Keratinocyte (primary cell): ENCODE measurements at regions not wholly inside any gene's neighbourhood (a gene's known extent, or its start where the extent isn't known, plus 50 kb on each side); places are given as distances from the start of the nearest gene placed in this dataset.

Experiments
- DNase-seq: peaks from one replicate; pipeline ENCODE4 v3.0.0-alpha.2; 2011; ENCODE audit warnings: low read depth, missing footprints, low spot score
- FAIRE-seq: peaks from 2 replicates; lab custom pipeline; 2011; peaks lifted over from hg19 to GRCh38; lab: Jason Lieb, UNC
- H2AFZ ChIP-seq: 2 replicates; pipeline ENCODE4 v1.6.0; 2012; ENCODE audit warnings: low read length, control low read depth, inconsistent platforms; ENCODE audit not compliant: control insufficient read depth
- H3K27ac ChIP-seq: 2 replicates; pipeline ENCODE4 v1.5.1; 2011; ENCODE audit warnings: low read length; ENCODE audit not compliant: control insufficient read depth, insufficient read depth
- H3K27me3 ChIP-seq: 3 replicates; pipeline ENCODE4 v1.6.0; 2011; ENCODE audit warnings: low read length; ENCODE audit not compliant: control insufficient read depth, insufficient read depth; ENCODE audit errors: extremely low read depth
- H3K36me3 ChIP-seq, 2 experiments: 2 replicates in 1 of 2; 3 replicates in 1 of 2; pipeline ENCODE4 v1.5.1; 2011; ENCODE audit warnings: low read length in 2 of 2, mild to moderate bottlenecking in 1 of 2; ENCODE audit not compliant: control insufficient read depth in 2 of 2, insufficient read depth in 2 of 2; ENCODE audit errors: extremely low read depth in 1 of 2
- H3K4me1 ChIP-seq: 3 replicates; pipeline ENCODE4 v1.5.1; 2011; ENCODE audit warnings: low read length; ENCODE audit not compliant: control insufficient read depth, insufficient read depth; ENCODE audit errors: extremely low read depth
- H3K4me2 ChIP-seq: 3 replicates; pipeline ENCODE4 v1.6.0; 2011; ENCODE audit warnings: low read depth, low read length; ENCODE audit not compliant: control insufficient read depth, insufficient read depth; ENCODE audit errors: extremely low read depth
- H3K4me3 ChIP-seq, 3 experiments: fragments of 200-600 bp in 1 of 3; sonication (generic) in 1 of 3; 2 replicates in 2 of 3; 3 replicates in 1 of 3; pipeline ENCODE4 v1.5.1; 2011 to 2016; ENCODE audit warnings: low read length in 3 of 3, mild to moderate bottlenecking in 3 of 3, control low read depth in 2 of 3, inconsistent platforms in 1 of 3, low read depth in 1 of 3, mixed read lengths in 1 of 3, mixed run types in 1 of 3, moderate library complexity in 1 of 3; ENCODE audit not compliant: control insufficient read depth in 2 of 3, insufficient read depth in 2 of 3; ENCODE audit errors: extremely low read depth in 1 of 3
- H3K79me2 ChIP-seq: 2 replicates; pipeline ENCODE4 v1.6.0; 2012; ENCODE audit warnings: low read length; ENCODE audit not compliant: control insufficient read depth, insufficient read depth
- H3K9ac ChIP-seq: 3 replicates; pipeline ENCODE4 v1.6.0; 2011; ENCODE audit warnings: low read length; ENCODE audit not compliant: control insufficient read depth, insufficient read depth; ENCODE audit errors: extremely low read depth
- H3K9me1 ChIP-seq: 3 replicates; pipeline ENCODE4 v1.6.0; 2011; ENCODE audit warnings: low read length; ENCODE audit not compliant: control insufficient read depth, insufficient read depth; ENCODE audit errors: extremely low read depth
- H3K9me3 ChIP-seq: 2 replicates; pipeline ENCODE4 v1.5.1; 2012; ENCODE audit warnings: low read depth, low read length; ENCODE audit not compliant: control insufficient read depth
- H4K20me1 ChIP-seq: 3 replicates; pipeline ENCODE4 v1.6.0; 2011; ENCODE audit warnings: low read length; ENCODE audit not compliant: control insufficient read depth, insufficient read depth; ENCODE audit errors: extremely low read depth
- EZH2 ChIP-seq: IDR thresholded peaks from one replicate; pipeline ENCODE4 v1.6.1; 2012; ENCODE audit warnings: inconsistent platforms, mild to moderate bottlenecking, low read length, moderate library complexity
- dilution Hi-C: fragments of 300-500 bp; cut with MboI; formaldehyde crosslinking; loops from one replicate; pipeline ENCODE4 v1.7.0; 2020; ENCODE audit warnings: low sequenced_read_pairs; ENCODE audit not compliant: extremely low pct_ligation_motif_present
- TF ChIP-seq, protein P1 (sequence below), 3 experiments: IDR thresholded peaks in 1 of 3; conservative IDR thresholded peaks in 1 of 3; optimal IDR thresholded peaks in 1 of 3; 2 replicates in 2 of 3; 3 replicates in 1 of 3; pipeline versions ENCODE3 to v1.5.1; 2011; ENCODE audit warnings: low read length in 3 of 3, mild to moderate bottlenecking in 3 of 3, moderate library complexity in 2 of 3, control low read depth in 1 of 3, inconsistent platforms in 1 of 3; ENCODE audit not compliant: insufficient read depth in 2 of 3; ENCODE audit errors: extremely low read depth in 1 of 3

DNA sequence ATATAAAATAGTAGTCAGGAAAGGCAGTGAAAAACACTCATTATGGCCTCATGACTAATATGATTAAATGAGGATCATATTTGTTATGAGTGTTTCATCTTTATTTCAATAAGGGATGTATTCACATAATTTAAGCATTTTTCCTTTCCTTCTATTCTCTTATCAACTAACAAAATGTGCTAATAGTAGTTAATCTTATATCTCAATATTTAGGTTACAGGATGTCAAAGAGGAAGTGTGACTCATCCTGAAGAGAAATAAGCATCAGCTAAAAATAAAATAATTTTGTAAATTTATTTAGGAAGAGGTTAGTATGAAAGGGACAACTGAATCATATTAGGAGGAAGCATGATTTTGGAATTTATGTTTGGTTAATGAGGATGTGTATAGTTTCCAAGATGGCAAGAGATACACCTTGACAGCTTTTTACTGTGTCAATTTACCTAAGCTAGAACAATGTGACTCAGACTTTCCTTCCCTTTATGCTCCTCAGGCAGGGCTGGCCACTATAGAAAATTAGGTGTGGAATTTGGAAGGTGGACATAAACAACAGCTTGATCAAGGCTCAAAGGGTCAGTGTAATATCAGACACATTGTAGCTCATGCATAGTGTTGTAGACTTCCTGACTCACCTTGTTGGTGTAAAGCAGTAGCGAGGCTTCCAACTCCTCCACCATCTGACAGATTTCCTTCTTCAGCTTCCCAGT lies 172.7 kb downstream of the SLITRK1 start:
- no peaks in the 10 kb centered on the region for H3K9me3 ChIP-seq
- no peaks in the 10 kb centered on the region for H3K79me2 ChIP-seq
- dilution Hi-C loops: no loop called here
- no peaks in the 10 kb centered on the region for H3K36me3 ChIP-seq
- H2AFZ ChIP-seq: peak overlapping the region; percentile 2
- FAIRE-seq (peak; percentile 68), DNase-seq (peak; percentile 41)
- no peaks in the 10 kb centered on the region for H3K27me3 ChIP-seq
- peaks cover 10% of the 10 kb centered on the region for H3K4me1 ChIP-seq
- H3K4me3 ChIP-seq: no peak overlapping the region
- H3K4me2 ChIP-seq: peak overlapping the region; percentile 39
- peak overlapping the region; percentile 29 for H3K27ac ChIP-seq
- H4K20me1 ChIP-seq: no peaks in the 10 kb centered on the region
- H3K9ac ChIP-seq: no peak overlapping the region
- no peak for TF ChIP-seq EZH2
- TF ChIP-seq, protein P1, sequence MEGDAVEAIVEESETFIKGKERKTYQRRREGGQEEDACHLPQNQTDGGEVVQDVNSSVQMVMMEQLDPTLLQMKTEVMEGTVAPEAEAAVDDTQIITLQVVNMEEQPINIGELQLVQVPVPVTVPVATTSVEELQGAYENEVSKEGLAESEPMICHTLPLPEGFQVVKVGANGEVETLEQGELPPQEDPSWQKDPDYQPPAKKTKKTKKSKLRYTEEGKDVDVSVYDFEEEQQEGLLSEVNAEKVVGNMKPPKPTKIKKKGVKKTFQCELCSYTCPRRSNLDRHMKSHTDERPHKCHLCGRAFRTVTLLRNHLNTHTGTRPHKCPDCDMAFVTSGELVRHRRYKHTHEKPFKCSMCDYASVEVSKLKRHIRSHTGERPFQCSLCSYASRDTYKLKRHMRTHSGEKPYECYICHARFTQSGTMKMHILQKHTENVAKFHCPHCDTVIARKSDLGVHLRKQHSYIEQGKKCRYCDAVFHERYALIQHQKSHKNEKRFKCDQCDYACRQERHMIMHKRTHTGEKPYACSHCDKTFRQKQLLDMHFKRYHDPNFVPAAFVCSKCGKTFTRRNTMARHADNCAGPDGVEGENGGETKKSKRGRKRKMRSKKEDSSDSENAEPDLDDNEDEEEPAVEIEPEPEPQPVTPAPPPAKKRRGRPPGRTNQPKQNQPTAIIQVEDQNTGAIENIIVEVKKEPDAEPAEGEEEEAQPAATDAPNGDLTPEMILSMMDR (optimal IDR thresholded peaks at IDR 0.05 in 1 of 3, IDR thresholded peaks at IDR 0.05 in 1 of 3, conservative IDR thresholded peaks at IDR 0.05 in 1 of 3; ENCODE audit: extremely low read depth in 1 of 3, insufficient read depth in 2 of 3, low read length in 3 of 3): no peak
- H3K9me1 ChIP-seq: no peaks in the 10 kb centered on the region

DNA sequence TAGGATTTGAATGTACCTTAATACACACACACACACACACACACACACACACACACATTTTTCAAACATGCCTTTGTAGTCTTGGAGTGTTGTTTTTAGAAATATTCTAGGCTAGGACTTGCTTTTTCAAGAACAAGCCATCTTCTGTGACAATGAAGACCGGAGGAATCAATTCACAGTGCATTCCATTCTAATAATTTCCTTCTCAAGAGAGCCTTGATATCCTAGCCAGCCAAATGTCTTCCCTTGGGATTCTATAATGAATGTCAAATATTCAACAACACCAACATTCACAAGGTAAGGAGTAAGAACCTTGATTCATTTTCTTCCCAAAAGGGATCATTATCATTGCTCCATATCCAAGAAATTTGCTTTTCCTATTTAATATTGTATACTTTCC lies 180.3 kb downstream of the SLITRK1 start:
- H2AFZ ChIP-seq: no peak overlapping the region
- no peaks in the 10 kb centered on the region for H3K79me2 ChIP-seq
- no peak overlapping the region for H3K4me2 ChIP-seq
- no peak overlapping the region for H3K27ac ChIP-seq
- no peaks in the 10 kb centered on the region for H3K36me3 ChIP-seq
- no peak for FAIRE-seq
- no peaks in the 10 kb centered on the region for H3K4me1 ChIP-seq
- no peaks in the 10 kb centered on the region for H3K9me3 ChIP-seq
- DNase-seq: no peak
- no peaks in the 10 kb centered on the region for H3K9me1 ChIP-seq
- H3K27me3 ChIP-seq: no peaks in the 10 kb centered on the region
- no peak overlapping the region for H3K4me3 ChIP-seq
- no peak for TF ChIP-seq EZH2
- TF ChIP-seq, protein P1 (optimal IDR thresholded peaks at IDR 0.05 in 1 of 3, IDR thresholded peaks at IDR 0.05 in 1 of 3, conservative IDR thresholded peaks at IDR 0.05 in 1 of 3; ENCODE audit: extremely low read depth in 1 of 3, insufficient read depth in 2 of 3, low read length in 3 of 3): no peak
- H4K20me1 ChIP-seq: no peaks in the 10 kb centered on the region
- dilution Hi-C loops: no loop called here
- no peak overlapping the region for H3K9ac ChIP-seq
